GM12892 (cell line): ENCODE measurements at regions not wholly inside any gene's neighbourhood (a gene's known extent, or its start where the extent isn't known, plus 50 kb on each side); places are given as distances from the start of the nearest gene placed in this dataset.

Experiments
- POLR2AphosphoS5 ChIP-seq: IDR thresholded peaks from 2 replicates; pipeline ENCODE4 v1.6.1; 2011; ENCODE audit warnings: low read depth, low read length, control low read depth
- TAF1 ChIP-seq: IDR thresholded peaks from 2 replicates; pipeline ENCODE4 v1.6.1; 2011; ENCODE audit warnings: low read depth, mild to moderate bottlenecking, control low read depth, low read length, borderline replicate concordance

GRCh38 chr4:74544655-74545361 lies 99.9 kb downstream of the AREG start:
- TF ChIP-seq TAF1: no peak
- no peak for TF ChIP-seq POLR2AphosphoS5
